Hypothalamus (tissue), 51 donors: ENCODE measurements at regions not wholly inside any gene's neighbourhood (a gene's known extent, or its start where the extent isn't known, plus 50 kb on each side); places are given as distances from the start of the nearest gene placed in this dataset.
"Not testable (repeated sequence)": the region's sequence is repeated elsewhere in the genome, so short reads cannot be mapped to it uniquely, and the experiment has no call there.

Experiments
- DNase-seq, 51 donors: peaks; one replicate each; lab custom pipeline; 2025; lab: John Stamatoyannopoulos, UW

DNA sequence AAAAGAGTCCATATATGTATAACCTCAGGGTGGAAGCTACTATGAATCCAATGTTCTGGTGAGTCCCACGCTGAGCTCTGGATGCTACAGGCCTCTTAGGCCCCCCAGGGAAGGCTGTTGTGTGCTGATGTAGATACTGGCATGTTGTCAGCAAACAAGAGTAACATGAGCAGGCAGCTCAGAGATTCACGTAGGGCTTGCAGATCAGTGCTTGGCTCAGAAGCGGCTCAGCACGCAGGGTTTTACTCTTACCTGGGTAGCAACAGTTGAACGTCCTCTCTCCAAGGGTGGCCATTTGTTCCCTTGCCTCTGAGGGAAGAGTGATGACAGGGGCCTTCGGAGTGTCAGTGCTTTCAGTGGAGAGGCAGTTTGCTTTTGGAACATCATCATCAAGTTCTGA is 93.4 kb downstream of the ZFP64 start:
- DNase-seq: no peak

DNA sequence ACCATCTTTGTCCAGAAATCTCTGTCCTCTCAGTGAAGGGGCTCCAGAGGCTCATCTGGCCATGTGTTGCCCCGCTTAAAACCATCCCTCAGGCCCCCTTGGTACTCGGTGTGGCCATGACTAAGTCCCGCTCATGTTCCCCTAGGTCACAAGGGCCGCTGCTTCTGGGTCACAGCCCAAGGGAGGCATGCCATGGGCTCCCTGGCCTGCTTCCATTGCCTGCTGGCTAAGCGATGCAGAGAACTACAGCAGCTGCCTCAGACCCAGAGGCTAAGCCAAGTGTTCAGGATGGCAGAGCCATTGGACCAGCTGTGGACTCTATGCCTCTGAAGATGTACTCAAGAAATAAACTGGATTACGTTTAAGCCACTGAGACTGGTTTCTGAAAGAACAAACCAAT is 95.5 kb downstream of the ZFP64 start:
- peak in 1 of 51 donors; percentile 17 for DNase-seq

DNA sequence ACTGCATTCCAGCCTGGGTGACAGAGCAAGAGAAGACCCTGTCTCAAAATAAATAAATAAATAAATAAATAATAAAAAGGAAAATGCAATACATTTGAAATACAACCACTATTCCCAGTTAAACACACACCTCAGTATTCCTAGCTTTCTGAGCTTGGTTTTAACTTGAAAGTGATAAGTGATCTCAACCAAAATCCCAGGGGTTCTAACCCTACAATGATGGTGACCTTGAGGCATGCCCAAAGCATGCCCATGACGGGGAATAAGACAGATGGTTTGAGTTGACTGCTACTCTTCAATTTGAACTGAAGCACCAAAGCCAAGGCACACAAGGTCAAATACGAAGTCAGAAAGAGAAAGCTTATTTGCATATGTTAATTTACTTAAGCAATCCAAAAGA is 96.9 kb downstream of the ZFP64 start:
- DNase-seq: no peak

DNA sequence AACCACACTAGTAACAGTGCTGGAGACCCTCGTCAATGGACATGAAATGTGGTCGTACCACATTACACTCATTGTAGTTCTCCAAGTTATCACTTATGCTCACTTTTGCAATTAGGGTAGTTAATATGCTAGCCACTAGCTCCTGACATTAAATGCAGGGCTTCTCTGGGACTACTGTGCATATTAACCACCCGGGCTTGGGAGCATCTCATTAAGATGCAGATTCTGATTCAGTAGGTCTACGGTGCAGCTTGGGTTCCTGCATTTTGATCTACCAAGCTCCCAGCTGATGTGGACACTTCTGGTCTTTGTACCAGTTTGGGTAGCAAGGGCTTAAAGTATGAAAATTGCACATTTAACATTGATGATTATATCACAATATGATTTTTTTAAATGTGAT is 98.0 kb downstream of the ZFP64 start:
- DNase-seq: no peak

DNA sequence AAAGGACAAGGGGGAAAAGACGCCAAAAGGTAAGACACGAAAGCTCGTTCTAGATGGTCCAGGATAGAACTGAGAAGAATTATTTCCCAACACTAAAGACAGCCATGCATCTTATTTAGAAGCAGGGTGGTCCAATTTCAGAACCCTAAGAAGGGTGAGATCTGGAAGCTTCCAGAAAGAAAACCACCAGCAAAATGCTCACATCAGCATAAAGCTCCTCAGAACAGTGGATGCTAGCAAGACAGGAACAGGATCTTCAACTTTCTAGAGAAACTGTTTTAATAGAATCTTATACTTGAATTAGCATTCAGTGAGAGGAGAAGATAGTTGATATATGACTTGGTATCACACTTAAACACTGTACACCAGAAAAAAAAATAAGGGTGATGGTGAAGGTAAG is 101.5 kb downstream of the ZFP64 start:
- no peak for DNase-seq

DNA sequence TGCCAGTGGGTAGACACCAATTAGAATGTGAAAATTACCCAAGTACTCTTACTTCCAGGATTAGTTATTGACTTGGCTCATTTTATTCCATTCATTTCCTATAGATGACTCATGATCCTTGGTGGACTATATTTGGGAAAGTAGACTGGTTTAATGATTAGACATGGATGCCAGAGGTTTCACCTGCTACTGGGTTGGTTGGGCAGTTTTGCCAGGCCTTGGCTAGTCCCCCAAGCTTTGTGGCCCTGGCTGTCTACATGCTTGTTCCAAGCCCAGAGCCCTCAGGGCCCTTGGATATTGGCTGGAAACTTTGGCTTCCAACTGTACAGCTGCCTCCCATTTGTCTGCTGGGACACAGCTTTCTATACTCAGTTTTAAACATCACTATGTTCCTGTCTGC is 104.1 kb downstream of the ZFP64 start:
- no peak for DNase-seq

DNA sequence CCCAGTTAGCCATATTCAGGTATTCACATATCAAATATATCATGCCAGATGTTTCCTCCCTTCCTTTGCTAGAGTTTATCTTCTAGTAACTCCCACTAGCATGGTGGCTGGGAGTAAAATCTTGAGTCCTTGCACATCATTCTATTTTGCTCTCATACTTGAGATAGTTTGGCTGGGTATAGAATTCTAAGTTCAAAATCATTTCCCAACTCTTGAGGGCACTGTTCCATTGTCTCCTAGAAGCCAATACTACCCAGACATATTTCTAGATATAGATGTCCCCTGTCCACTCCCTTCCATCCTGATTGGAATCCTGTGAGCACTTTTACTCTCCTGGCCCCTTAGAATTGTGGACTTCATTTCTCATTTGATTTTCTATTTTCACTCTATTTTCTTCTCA is 104.7 kb downstream of the ZFP64 start:
- no peak for DNase-seq

DNA sequence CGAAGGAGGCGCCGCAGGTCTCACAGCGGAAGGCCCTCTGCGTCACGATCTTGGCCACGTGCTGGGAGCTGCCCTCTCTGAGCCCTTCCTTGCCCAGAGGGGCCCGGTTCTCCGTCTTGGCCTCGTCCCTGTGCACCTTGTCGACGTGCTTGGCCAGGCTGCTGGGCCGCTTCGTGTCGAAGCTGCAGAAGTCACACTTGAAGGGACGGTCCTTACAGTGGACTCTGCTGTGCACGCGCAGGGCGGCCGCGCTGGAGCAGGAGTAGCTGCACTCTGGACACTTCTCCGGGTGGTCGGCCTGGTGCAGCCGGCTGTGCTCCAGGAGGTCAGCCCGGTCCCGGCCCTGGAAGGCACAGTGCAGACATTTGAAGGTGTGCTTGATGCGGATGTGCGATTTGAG is 106.9 kb downstream of the ZFP64 start:
- DNase-seq: no peak

DNA sequence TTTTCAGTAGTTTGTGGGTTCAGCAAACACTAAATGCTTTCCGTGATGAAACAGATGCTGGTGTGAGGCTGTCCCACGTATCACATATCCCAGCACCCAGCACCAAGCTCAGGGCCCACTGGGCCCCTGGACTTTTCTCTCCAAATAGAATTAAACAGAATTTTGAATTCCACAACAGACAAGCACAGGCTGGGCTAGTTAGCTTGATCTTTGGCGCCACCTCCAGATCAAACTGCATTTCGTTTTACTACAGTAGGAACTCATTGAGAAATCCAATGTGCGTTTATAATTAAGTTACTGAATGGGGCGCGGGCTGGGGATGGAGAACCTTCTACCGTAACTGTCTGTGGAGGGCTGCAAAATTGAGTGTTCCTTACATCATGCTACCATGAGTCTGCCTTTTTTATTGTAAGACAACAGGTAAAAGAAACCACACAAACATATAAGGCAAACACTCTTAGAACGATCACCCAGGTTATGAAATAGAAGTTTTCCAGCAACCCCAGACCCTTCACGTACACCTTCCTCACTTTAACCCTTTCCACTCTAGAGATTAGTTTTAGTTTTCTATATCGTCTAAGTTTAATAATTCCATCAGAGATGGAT is 107.8 kb downstream of the ZFP64 start:
- DNase-seq: peak in 28 of 51 donors; percentile 3 to 62 (median 30)

DNA sequence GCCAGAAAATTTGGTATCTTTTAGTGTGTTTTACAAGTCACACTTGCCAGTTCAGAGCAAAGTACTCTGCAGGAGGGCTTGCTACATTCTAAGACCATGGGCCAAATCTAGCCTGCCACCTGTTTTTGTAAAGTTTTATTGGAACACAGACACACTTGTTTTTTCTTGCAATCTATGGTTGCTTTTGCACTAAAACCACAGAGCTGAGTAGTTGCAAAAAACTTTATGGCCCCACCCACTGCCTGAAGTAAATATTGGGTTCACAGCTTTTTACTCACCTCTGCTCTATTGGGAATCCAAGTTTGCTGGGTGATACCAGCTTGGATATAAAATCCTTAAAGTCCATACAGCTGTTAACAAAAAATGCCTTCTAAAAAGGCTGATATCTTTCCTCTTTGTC is 109.0 kb downstream of the ZFP64 start:
- no peak for DNase-seq

DNA sequence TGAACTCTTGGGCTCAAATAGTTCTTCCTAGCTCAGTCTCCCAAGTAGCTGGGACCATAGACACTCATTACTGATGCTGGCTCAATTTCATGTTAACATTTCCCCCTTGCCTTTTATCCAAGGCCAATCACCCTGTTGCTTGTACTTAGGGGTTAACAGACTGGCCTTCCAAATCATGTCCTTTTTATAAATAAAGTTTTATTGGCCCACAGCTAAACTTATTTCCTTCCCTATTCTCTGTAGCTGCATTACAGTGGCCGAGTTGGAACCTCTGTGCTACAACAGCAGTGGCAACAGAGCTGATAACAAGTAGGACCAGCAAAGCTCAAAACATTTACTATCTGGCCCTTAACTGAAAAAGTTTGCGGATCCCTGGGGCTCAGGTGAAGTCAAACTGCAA is 109.8 kb downstream of the ZFP64 start:
- DNase-seq: no peak

DNA sequence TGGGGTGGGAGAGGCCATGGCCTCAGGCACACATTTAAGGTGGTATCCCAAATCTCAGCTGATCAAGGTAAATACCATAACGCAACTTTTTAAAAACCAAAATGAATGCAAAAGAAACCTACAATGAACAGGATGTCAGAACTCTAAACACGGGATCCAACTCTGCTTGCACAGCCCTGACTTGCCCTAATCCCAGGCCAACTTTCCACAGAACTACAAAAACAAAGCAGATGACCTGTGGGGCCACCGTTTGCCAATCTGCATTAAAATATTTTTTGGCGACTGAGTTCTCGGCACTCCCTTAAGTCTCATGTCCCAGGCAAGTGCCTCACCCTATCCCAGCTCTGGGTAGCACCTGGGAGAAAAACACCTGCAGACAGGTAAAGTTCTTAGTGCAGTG is 110.5 kb downstream of the ZFP64 start:
- DNase-seq: no peak

DNA sequence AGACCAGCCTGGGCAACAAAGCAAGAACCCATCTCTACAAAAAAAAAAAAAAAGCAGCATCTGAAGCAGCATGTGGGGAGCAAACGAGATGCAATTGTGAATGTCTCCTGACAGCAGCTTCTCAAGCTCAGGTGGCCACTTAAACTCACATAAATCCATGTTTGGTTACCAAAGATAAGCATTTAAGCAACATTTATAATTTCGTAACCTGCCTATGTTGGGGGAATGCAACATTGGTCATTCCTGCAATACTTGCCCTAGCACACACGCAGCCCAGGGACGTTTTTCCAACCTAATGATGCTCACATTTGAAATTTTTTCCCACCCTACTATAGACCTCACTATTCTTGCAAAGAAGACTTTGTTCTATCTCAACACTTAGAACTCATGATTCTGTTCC is 113.3 kb downstream of the ZFP64 start:
- DNase-seq: no peak

DNA sequence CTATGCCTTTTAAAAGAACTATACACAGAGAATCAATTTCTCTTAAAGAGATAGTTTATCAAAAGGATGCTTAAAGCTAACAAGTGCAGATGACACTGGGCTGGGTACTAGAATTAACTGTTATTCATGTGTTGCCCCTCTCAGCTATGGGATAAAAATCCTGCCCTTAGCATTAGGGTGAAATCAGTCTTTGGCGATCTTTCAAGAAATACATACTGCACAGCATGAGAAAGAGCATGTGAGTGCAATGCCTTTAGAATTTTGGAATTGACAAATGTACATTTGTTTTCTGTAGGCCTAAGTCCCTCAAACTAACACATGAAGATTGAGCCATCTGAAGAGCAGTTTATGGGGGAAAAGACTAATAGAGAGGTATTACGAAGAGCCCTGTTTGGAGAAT is 115.4 kb downstream of the ZFP64 start:
- DNase-seq: no peak

DNA sequence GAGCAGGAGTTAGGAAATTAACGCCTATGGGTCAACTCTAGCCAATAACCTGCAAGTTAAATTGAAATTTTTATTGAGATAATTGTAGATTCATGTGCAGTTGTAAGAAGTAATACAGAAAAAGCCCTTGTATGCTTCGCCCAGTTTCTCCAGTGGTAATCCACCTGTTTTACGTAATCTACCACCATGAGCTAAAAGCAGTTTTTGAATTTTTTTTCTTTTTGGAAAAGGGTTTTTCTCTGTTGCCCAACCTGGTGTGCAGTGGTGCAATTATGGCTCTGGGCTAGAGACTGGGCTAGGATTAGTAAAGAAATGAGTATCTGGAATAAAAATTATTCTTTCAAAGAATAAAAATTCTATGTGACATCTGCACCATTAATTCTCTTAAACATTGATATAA is 116.2 kb downstream of the ZFP64 start:
- no peak for DNase-seq

DNA sequence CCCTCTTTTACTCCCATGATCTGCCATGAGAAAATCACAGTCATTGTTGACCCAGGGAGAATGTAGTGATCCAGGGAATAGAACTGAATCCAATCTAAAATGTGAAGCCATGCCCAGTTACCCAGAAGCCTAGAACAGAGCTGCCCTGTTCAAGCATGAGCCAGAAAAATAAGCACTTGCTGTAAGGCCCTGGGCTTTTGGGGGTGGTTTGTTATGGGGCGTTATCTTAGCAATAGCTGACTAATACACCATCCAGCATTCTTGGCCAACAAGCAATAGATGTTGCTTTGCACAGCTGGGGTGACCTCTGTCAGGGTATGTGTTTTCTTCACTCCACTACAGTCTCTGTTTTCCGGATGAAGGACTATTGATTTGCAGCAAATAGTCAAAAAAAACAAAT is 120.4 kb downstream of the ZFP64 start:
- DNase-seq: no peak

DNA sequence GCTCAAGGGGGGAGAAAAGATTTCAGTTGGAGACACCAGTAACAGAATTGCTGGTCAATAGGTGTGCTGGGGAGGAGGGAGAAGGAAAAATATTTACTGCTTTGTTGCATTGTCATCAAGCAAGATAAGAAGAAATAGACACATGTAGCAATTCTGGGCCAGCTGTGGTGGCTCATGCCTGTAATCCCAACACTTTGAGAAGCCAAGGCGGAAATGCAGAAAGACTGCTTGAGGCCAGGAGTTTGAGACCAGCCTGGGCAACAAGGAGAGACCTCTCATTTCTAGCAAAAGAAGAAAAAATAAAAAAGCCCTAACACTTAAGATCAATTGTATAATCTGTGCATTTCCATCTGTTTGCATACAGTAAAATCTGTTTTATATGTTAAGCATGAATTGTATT is 126.6 kb downstream of the ZFP64 start:
- no peak for DNase-seq

DNA sequence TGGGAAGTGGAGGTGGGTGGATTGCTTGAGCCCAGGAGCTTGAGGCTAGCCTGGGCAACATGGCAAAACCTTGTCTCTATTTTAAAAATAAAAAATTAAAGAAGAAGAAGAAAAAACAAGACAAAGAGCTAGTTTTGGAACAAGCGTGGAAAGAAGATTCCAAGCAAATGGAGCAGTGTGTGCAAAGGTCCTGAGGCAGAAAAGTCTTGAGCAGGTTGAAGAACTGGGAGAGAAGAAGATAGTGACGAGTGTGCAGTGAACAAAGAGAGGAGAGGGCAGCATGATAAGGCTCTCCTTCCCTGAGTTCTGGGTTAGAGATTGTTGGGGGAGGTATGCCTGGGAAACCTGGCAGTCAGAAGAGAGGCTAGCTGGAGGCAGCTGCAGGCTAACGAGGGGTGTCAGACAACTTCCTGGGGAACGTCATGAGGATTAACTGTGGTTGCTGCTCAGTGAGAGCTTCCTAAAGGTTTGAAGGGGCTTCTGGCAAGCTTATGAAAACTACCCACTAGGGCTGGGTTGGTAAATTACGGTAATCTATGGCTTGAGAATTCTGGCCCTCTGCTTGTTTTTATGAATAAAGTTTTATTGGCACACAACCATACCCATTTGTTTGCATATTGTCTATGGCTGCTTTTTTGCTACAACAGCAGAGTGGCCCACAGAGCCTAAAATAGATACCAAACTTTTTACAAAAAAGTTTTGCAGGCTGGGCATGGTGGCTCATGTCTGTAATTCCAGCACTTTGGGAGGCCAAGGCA is 128.9 kb downstream of the ZFP64 start:
- DNase-seq: no peak

DNA sequence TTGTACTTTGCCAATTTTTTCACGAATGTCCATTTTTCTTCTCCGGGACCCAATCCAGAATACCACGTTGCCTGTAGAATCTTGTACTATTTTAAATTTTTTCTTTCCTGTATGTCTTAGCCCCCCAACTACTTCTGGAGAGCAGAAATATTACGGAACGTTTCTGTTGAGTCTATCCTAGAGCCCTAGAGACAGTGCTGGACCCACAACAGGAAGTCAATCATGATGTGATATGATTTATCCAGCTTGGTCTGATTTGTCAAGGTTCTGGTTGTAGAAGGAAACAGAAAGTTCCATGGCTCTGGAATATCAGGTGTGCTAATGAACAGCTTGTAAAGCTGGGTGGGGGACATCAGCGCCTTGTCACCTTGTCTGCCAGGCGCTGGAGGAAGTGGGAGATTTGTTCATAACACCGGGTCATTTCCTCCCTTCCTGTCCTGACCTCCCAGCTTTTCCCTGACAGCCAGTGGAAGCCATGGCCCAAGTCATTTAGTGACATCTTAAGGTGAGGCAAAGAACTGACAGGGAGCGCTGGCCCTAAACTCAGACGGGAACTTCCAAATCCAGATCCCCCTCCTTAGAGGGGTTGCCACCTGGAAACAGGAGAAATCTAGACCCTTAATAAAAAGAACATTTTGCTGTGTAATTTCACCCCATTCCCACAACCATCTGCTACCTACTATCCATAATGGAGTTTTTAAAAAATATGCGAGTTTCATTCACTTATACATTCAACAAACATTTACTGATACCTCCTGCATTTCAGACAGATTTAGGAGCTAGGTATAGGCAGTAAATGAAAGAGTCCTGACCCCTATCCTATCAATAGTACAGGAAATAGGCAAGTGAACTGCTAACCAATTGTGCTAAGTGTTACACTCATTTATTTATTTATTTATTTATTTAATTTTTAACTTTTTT is 130.5 kb downstream of the ZFP64 start:
- DNase-seq: no peak

DNA sequence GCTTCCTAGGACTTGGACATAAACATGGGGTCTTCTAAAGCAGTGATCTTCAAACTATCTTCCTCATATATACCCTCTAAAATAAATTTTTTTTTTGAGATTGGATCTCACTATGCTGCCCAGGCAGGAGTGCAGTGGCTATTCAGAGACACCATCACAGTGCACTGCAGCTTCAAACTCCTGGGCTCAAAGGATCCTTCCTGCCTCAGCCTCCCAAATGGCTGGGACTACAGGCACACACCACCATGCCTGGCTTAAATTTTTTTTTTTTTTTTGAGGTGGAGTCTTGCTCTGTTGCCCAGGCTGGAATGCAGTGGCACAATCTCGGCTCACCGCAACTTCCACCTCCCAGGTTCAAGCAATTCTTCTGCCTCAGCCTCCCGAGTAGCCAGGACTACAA is 134.4 kb downstream of the ZFP64 start:
- not testable (repeated sequence) for DNase-seq

DNA sequence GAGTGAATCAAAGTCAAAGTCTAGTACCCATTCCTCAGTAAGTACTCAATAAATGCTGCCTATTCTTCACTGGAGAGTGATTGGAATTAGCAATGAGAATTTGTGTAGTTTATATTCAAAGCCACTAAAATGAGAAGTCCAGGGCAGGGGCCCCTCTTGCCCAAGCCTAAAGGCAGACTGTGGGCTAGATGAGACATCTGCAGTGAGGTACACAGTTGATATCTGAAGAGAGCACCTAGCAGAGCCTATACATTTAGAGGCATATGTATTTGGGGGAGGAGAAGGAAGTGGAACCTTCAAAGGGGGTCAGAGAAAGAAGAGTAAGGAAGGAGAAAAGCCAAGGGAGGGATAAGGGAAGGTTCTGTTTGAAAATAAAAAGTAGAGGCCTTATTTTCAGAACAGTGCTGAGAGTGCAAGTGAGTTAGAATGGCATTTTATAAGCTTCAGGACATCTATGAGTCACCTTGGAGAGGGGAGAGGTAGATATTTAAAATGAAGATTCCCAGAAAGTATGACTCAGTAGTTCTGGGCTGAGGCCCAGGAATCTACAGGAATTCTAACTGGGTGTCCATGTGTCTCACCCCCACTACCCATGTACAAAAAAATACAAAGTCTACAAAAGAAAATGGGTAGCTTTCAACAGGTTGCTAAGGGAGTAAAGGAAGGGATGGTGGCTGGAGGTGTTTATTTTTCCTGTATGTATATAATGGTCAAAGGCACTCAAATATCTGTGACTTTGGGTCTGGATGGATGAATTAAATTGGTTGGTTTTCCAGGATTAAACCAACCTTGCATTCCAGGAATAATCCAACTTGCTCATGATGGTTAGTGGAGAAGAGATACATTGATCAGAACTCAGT is 135.1 kb downstream of the ZFP64 start:
- no peak for DNase-seq
